WTC11 (cell line): ENCODE measurements at regions not wholly inside any gene's neighbourhood (a gene's known extent, or its start where the extent isn't known, plus 50 kb on each side); places are given as distances from the start of the nearest gene placed in this dataset.

Experiments used
- ATAC-seq: fragments of 200-7000 bp; cut with Tn5 transposase; 2 replicates; pipeline ENCODE4 v1.10.0; 2021; ENCODE audit warnings: mild to moderate bottlenecking, moderate library complexity
- CTCF ChIA-PET: fragments of 300-600 bp; sonication (Branson Sonifier 250); formaldehyde crosslinking; loops from one replicate; lab custom pipeline; 2021; ENCODE audit warnings: antibody characterized with exemption; lab: Charles Lee
- POLR2A ChIA-PET: fragments of 350-600 bp; sonication (Branson Sonifier 250); formaldehyde crosslinking; loops from one replicate; lab custom pipeline; 2021; ENCODE audit warnings: antibody characterized with exemption; lab: Charles Lee
- DNase-seq: peaks from one replicate; pipeline ENCODE4 v3.0.0; 2021; ENCODE audit warnings: low spot score
- H3K27ac Mint-ChIP-seq: 2 replicates; pipeline ENCODE4 v1.8.0; 2021; ENCODE audit warnings: mixed read lengths
- H3K27me3 Mint-ChIP-seq: 2 replicates; pipeline ENCODE4 v1.8.0; 2021; ENCODE audit warnings: low read depth, mild to moderate bottlenecking, moderate library complexity, mixed read lengths
- H3K36me3 Mint-ChIP-seq: 2 replicates; pipeline ENCODE4 v1.8.0; 2021; ENCODE audit warnings: mixed read lengths
- H3K4me1 Mint-ChIP-seq: 2 replicates; pipeline ENCODE4 v1.8.0; 2022; ENCODE audit warnings: mixed read lengths
- H3K4me3 Mint-ChIP-seq: 2 replicates; pipeline ENCODE4 v1.8.0; 2021; ENCODE audit warnings: mild to moderate bottlenecking, moderate library complexity, mixed read lengths
- H3K9me3 Mint-ChIP-seq: 2 replicates; pipeline ENCODE4 v1.8.0; 2021; ENCODE audit warnings: mixed read lengths
- CREB1 ChIP-seq: sonication (generic); formaldehyde crosslinking; IDR thresholded peaks from 2 replicates; pipeline ENCODE4 v1.8.0; 2023; ENCODE audit warnings: mild to moderate bottlenecking, missing genetic modification reagents
- ETV6 ChIP-seq: sonication (generic); formaldehyde crosslinking; IDR thresholded peaks from 2 replicates; pipeline ENCODE4 v1.8.1; 2022; ENCODE audit warnings: mild to moderate bottlenecking, missing genetic modification reagents
- FOXP1 ChIP-seq: sonication (generic); formaldehyde crosslinking; IDR thresholded peaks from 2 replicates; pipeline ENCODE4 v1.8.0; 2022; ENCODE audit warnings: missing genetic modification reagents, mild to moderate bottlenecking, moderate library complexity, borderline replicate concordance
- GRHL2 ChIP-seq: fragments of 250-450 bp; sonication (Bioruptor Pico); IDR thresholded peaks from 2 replicates; pipeline ENCODE4 v1.8.0; 2022; ENCODE audit warnings: mild to moderate bottlenecking, moderate library complexity; ENCODE audit not compliant: insufficient replicate concordance, severe bottlenecking
- MYBL2 ChIP-seq: sonication (generic); formaldehyde crosslinking; IDR thresholded peaks from 2 replicates; pipeline ENCODE4 v1.8.1; 2023; ENCODE audit warnings: mild to moderate bottlenecking, moderate library complexity, missing genetic modification reagents
- RELA ChIP-seq: sonication (generic); formaldehyde crosslinking; IDR thresholded peaks from 2 replicates; pipeline ENCODE4 v1.8.1; 2022; ENCODE audit warnings: missing genetic modification reagents, mild to moderate bottlenecking, borderline replicate concordance
- SMAD4 ChIP-seq: sonication (generic); formaldehyde crosslinking; IDR thresholded peaks from 2 replicates; pipeline ENCODE4 v1.8.0; 2022; ENCODE audit warnings: mild to moderate bottlenecking, missing genetic modification reagents
- SOX15 ChIP-seq: fragments of 250-450 bp; sonication (Bioruptor Pico); IDR thresholded peaks from 2 replicates; pipeline ENCODE4 v1.9.0; 2021; ENCODE audit warnings: mild to moderate bottlenecking
- STAT6 ChIP-seq: sonication (generic); formaldehyde crosslinking; conservative IDR thresholded peaks from 2 replicates; pipeline ENCODE4 v1.8.1; 2023; ENCODE audit warnings: mild to moderate bottlenecking, low read depth, missing genetic modification reagents, moderate library complexity
- TCF7 ChIP-seq: sonication (generic); formaldehyde crosslinking; IDR thresholded peaks from 2 replicates; pipeline ENCODE4 v1.8.0; 2022; ENCODE audit warnings: mild to moderate bottlenecking, low read depth, missing genetic modification reagents, moderate library complexity
- ZNF138 ChIP-seq: sonication (generic); formaldehyde crosslinking; conservative IDR thresholded peaks from 2 replicates; pipeline ENCODE4 v1.8.1; 2022; ENCODE audit warnings: mild to moderate bottlenecking, moderate library complexity, missing genetic modification reagents
- ZNF219 ChIP-seq: sonication (generic); formaldehyde crosslinking; IDR thresholded peaks from 2 replicates; pipeline ENCODE4 v1.8.0; 2023; ENCODE audit warnings: missing genetic modification reagents, mild to moderate bottlenecking, borderline replicate concordance
- ZNF263 ChIP-seq: sonication (generic); formaldehyde crosslinking; IDR thresholded peaks from 2 replicates; pipeline ENCODE4 v1.8.1; 2022; ENCODE audit warnings: low read depth, mild to moderate bottlenecking, moderate library complexity, missing genetic modification reagents
- ZNF396 ChIP-seq: fragments of 250-450 bp; sonication (Bioruptor Pico); IDR thresholded peaks from 2 replicates; pipeline ENCODE4 v1.8.0; 2021; ENCODE audit warnings: mild to moderate bottlenecking, moderate library complexity, borderline replicate concordance
- ZNF425 ChIP-seq: fragments of 250-450 bp; sonication (Bioruptor Pico); conservative IDR thresholded peaks from 2 replicates; pipeline ENCODE4 v1.9.0; 2021; ENCODE audit warnings: mild to moderate bottlenecking
- ZNF671 ChIP-seq: fragments of 250-450 bp; sonication (Bioruptor Pico); IDR thresholded peaks from 2 replicates; pipeline ENCODE4 v1.8.0; 2021; ENCODE audit warnings: mild to moderate bottlenecking
- TF ChIP-seq, protein P1 (sequence below): sonication (generic); formaldehyde crosslinking; IDR thresholded peaks from 2 replicates; pipeline ENCODE4 v1.8.1; 2022; ENCODE audit warnings: missing genetic modification reagents, borderline replicate concordance
- TF ChIP-seq, protein P2 (sequence below): sonication (generic); formaldehyde crosslinking; IDR thresholded peaks from 2 replicates; pipeline ENCODE4 v1.8.1; 2023; ENCODE audit warnings: mild to moderate bottlenecking, missing genetic modification reagents, moderate library complexity

DNA sequence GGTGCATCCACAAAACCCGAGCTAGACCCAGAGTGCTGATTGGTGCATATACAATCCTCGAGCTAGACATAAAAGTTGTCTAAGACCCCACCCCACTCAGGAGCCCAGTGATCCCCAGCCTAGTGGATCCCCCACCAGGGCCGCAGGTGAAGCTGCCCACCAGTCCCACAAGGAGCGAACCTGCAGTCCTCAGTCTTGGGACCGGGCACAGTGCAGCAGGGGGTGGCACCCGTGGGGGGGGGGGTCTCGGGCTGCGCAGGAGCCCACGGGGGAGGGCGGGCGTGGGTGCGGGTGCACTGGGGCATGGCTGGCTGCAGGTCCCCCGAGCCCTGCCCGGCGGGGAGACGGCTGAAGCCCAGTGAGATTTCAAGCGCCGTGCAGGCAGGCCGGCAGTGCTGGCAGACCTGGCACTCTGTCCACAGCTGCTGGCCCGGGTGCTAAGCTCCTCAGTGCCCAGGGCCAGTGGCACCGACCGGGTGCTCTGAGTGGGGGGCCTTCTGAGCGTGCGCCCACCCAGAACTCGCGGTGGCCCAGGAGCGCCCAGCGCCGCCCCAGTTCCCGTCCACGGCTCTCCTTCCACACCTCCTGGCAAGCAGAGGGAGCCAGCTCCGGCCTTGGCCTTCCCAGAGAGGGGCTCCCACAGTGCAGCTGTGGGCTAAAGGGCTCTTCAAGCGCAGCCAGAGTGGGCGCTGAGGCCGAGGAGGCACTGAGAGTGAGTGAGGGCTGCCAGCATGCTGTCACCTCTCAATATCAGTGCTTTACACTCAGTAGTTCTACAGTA is 989.1 kb downstream of the FAM181B start (continued):
- no peak for TF ChIP-seq STAT6 (CRISPR knock-in tag)
- TF ChIP-seq FOXP1 (CRISPR knock-in tag) = no peak
- no peak for TF ChIP-seq ZNF263 (CRISPR knock-in tag)
- no peak for TF ChIP-seq CREB1
- TF ChIP-seq ETV6 (CRISPR knock-in tag) = no peak

- Mint-ChIP-seq H3K4me3 (no peak overlapping the region), H3K36me3 (peaks cover 10% of the 10 kb centered on the region), H3K9me3 (peaks cover 25% of the 10 kb centered on the region), H3K27me3 (no peaks in the 10 kb centered on the region), H3K27ac (no peak overlapping the region), H3K4me1 (no peaks in the 10 kb centered on the region)
- ChIA-PET CTCF (interaction anchor here (0.7 kb wide), 1 partner anchor 17 kb away, joined by 3 read pairs; no protein-coding TSS in a partner anchor), POLR2A (no interaction called here)
- ATAC-seq = no peak
- TF ChIP-seq ZNF425 (no peak), MYBL2 (CRISPR knock-in tag) (no peak), ZNF138 (CRISPR knock-in tag) (no peak), SMAD4 (no peak), ZNF396 (CRISPR knock-in tag) (no peak), TCF7 (CRISPR knock-in tag) (no peak), SOX15 (CRISPR knock-in tag) (no peak), RELA (CRISPR knock-in tag) (no peak), ZNF219 (CRISPR knock-in tag) (no peak), ZNF671 (CRISPR knock-in tag) (no peak), GRHL2 (CRISPR knock-in tag) (no peak)
- TF ChIP-seq, protein P1, sequence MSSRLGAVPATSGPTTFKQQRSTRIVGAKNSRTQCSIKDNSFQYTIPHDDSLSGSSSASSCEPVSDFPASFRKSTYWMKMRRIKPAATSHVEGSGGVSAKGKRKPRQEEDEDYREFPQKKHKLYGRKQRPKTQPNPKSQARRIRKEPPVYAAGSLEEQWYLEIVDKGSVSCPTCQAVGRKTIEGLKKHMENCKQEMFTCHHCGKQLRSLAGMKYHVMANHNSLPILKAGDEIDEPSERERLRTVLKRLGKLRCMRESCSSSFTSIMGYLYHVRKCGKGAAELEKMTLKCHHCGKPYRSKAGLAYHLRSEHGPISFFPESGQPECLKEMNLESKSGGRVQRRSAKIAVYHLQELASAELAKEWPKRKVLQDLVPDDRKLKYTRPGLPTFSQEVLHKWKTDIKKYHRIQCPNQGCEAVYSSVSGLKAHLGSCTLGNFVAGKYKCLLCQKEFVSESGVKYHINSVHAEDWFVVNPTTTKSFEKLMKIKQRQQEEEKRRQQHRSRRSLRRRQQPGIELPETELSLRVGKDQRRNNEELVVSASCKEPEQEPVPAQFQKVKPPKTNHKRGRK (CRISPR knock-in tag) = no peak
- TF ChIP-seq, protein P2, sequence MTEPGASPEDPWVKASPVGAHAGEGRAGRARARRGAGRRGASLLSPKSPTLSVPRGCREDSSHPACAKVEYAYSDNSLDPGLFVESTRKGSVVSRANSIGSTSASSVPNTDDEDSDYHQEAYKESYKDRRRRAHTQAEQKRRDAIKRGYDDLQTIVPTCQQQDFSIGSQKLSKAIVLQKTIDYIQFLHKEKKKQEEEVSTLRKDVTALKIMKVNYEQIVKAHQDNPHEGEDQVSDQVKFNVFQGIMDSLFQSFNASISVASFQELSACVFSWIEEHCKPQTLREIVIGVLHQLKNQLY (CRISPR knock-in tag) = no peak
- no peak for DNase-seq
Observed at GRCh38 chr11:81725701-81726100, 1008.0 kb downstream of the FAM181B start.
